ENCODE measurements at regions not wholly inside any gene's neighbourhood (a gene's known extent, or its start where the extent isn't known, plus 50 kb on each side); places are given as distances from the start of the nearest gene placed in this dataset.

DNA sequence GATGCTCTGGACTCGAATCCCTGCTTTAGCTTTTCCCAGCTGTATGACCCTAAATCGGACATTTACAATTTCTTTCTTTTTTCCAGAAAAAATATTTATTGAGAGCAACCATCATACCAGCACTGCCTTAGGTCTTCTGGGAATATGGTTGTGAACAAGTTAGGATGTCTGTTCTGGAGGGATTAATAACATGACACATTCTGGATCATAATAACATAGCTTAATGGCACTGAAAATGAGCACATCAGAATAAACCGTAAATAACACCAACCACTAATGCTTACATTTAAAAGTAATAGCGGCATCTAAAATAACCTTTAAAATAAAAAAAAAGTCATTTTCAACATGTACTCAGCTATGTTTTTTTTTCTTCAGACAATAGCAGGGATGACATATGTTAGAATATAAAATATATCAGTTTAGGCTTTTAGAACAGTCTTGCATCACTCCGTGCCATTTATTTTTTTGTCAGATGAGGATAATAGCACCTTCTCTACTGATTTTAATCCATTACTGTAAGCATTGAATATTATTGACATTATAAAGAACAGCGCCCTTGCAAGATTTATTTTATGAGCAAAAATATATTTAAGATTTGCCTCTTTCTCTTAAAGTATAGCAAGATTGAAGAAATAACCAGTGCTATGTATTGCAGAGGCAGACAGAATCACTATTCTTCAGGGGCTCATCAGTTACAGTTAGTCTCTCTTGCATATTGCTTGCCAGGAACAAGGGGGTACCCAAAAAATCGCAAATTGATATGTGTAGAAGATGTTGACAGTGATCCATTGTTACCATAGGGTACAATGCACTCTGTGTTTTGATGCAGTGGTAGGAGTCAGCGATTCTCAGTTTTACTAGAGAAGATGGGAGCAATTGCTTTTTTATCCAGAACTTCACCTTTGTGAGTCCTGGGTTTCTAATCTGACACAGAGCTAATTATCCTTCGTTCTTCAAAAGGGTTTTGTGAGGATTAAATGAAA, 168.4 kb upstream of the NR3C1 start:
- TF ChIP-seq, protein P1, sequence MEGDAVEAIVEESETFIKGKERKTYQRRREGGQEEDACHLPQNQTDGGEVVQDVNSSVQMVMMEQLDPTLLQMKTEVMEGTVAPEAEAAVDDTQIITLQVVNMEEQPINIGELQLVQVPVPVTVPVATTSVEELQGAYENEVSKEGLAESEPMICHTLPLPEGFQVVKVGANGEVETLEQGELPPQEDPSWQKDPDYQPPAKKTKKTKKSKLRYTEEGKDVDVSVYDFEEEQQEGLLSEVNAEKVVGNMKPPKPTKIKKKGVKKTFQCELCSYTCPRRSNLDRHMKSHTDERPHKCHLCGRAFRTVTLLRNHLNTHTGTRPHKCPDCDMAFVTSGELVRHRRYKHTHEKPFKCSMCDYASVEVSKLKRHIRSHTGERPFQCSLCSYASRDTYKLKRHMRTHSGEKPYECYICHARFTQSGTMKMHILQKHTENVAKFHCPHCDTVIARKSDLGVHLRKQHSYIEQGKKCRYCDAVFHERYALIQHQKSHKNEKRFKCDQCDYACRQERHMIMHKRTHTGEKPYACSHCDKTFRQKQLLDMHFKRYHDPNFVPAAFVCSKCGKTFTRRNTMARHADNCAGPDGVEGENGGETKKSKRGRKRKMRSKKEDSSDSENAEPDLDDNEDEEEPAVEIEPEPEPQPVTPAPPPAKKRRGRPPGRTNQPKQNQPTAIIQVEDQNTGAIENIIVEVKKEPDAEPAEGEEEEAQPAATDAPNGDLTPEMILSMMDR (IDR thresholded peaks at IDR 0.05 in 8 of 11, conservative IDR thresholded peaks at IDR 0.05 in 3 of 11): no peak
- no peak for TF ChIP-seq POLR2A (IDR thresholded peaks at IDR 0.05)
- TF ChIP-seq POLR2AphosphoS5 (IDR thresholded peaks at IDR 0.05): no peak

Data from spleen (tissue), 7 donors.